Esophagus squamous epithelium (tissue), 4 donors: ENCODE measurements at regions not wholly inside any gene's neighbourhood (a gene's known extent, or its start where the extent isn't known, plus 50 kb on each side); places are given as distances from the start of the nearest gene placed in this dataset.

Experiments
- CTCF ChIP-seq, 6 experiments: fragments of 450-650 bp in 4 of 6; fragments of 200-600 bp in 2 of 6; sonication (generic) in 2 of 6; IDR thresholded peaks; one replicate each; pipeline ENCODE4 v1.5.1; 2016 to 2019; ENCODE audit warnings: antibody characterized with exemption in 6 of 6, mild to moderate bottlenecking in 4 of 6, moderate library complexity in 4 of 6
- POLR2A ChIP-seq, 4 donors: fragments of 450-650 bp; IDR thresholded peaks; one replicate each; pipeline ENCODE4 v1.6.1; 2017; ENCODE audit warnings: antibody characterized with exemption in 4 of 4, mild to moderate bottlenecking in 4 of 4, moderate library complexity in 3 of 4

- TF ChIP-seq POLR2A (IDR thresholded peaks at IDR 0.05): no peak
- TF ChIP-seq CTCF (IDR thresholded peaks at IDR 0.05): no peak
Observed at GRCh38 chr20:40081653-40082052, 607.4 kb downstream of the MAFB start.
